Spleen (tissue), 11 donors: ENCODE measurements at regions not wholly inside any gene's neighbourhood (a gene's known extent, or its start where the extent isn't known, plus 50 kb on each side); places are given as distances from the start of the nearest gene placed in this dataset.

Experiments
- DNase-seq: peaks from one replicate; pipeline ENCODE4 v3.0.0-alpha.2; 2020
- H3K27ac ChIP-seq, 8 donors: fragments of 200-600 bp; sonication (generic) in 7 of 8; 1 replicate in 4 of 8; 2 replicates in 4 of 8; pipeline versions ENCODE4 v1.5.0 to v1.8.0; 2016 to 2021; ENCODE audit warnings: inconsistent platforms in 4 of 8, mild to moderate bottlenecking in 4 of 8, moderate library complexity in 1 of 8
- H3K27me3 ChIP-seq, 7 donors: fragments of 200-600 bp; sonication (generic) in 6 of 7; replicated peaks in 1 of 7; 1 replicate in 4 of 7; 2 replicates in 3 of 7; pipeline versions ENCODE4 v1.5.0 to v1.8.0; 2016 to 2021; ENCODE audit warnings: inconsistent platforms in 3 of 7, mild to moderate bottlenecking in 1 of 7
- H3K36me3 ChIP-seq, 6 donors: fragments of 200-600 bp; sonication (generic) in 5 of 6; 1 replicate in 4 of 6; 2 replicates in 2 of 6; pipeline versions ENCODE4 v1.5.0 to v1.8.0; 2016 to 2021; ENCODE audit warnings: inconsistent platforms in 2 of 6
- H3K4me1 ChIP-seq, 6 donors: fragments of 200-600 bp; sonication (generic) in 5 of 6; 1 replicate in 3 of 6; 2 replicates in 3 of 6; pipeline versions ENCODE4 v1.5.0 to v1.8.0; 2016 to 2021; ENCODE audit warnings: inconsistent platforms in 3 of 6
- H3K4me3 ChIP-seq, 8 donors: fragments of 200-600 bp; sonication (generic) in 7 of 8; 1 replicate in 4 of 8; 2 replicates in 4 of 8; pipeline versions ENCODE4 v1.5.0 to v1.8.0; 2016 to 2021; ENCODE audit warnings: inconsistent platforms in 4 of 8, mild to moderate bottlenecking in 4 of 8, moderate library complexity in 2 of 8
- H3K9me3 ChIP-seq, 8 donors: fragments of 200-600 bp; sonication (generic) in 7 of 8; 1 replicate in 4 of 8; 2 replicates in 4 of 8; pipeline versions ENCODE4 v1.5.0 to v1.8.0; 2016 to 2021; ENCODE audit warnings: inconsistent platforms in 4 of 8
- CTCF ChIP-seq, 11 experiments: fragments of 200-600 bp in 7 of 11; fragments of 450-650 bp in 4 of 11; sonication (generic) in 4 of 11; IDR thresholded peaks in 8 of 11; conservative IDR thresholded peaks in 3 of 11; 1 replicate in 7 of 11; 2 replicates in 4 of 11; pipeline versions ENCODE4 v1.4.0 to v1.8.0; 2016 to 2021; ENCODE audit warnings: antibody characterized with exemption in 11 of 11, inconsistent platforms in 4 of 11, mild to moderate bottlenecking in 1 of 11
- POLR2A ChIP-seq, 3 donors: fragments of 450-650 bp; IDR thresholded peaks; one replicate each; pipeline ENCODE4 v1.5.1; 2017; ENCODE audit warnings: antibody characterized with exemption in 3 of 3, mild to moderate bottlenecking in 1 of 3
- POLR2AphosphoS5 ChIP-seq, 3 donors: sonication (generic); formaldehyde crosslinking; IDR thresholded peaks; one replicate each; pipeline ENCODE4 v1.5.1; 2017; ENCODE audit warnings: antibody characterized with exemption in 3 of 3
- WGBS, 5 donors: extraction: QIAGEN DNeasy Blood & Tissue Kit in 3 of 5; methylation state at CpG; one replicate each; pipeline versions ENCODE4 v1.1.5 to v1.1.7; 2013 to 2018; 5-methylcytosine and 5-hydroxymethylcytosine counted together
- intact Hi-C: fragments of 100-400 bp; cut with DNase I; formaldehyde crosslinking; loops from one replicate; pipeline ENCODE4 v1.15.0; 2023; ENCODE audit warnings: low total_unique reads
- donor health status: healthy with polysubstance abuse.
- donor health status: DM: no; HTN: no; CAD: no; lungs with moderate emphysema.
- donor health status: DM: no; HTN: no; CAD: no.
- donor health status: Bipolar disorder and iron deficiency.
- donor health status: healthy.
- donor health status: DM: no; HTN: no; CAD: no.
- donor health status: DM: yes; HTN: yes; CAD: no.

- intact Hi-C loops = loop anchor here (5.0 kb wide), 1 partner anchor 133 kb away; no protein-coding TSS in a partner anchor
- Histone ChIP-seq H3K9me3 (peaks cover 0 to 8% (median 0%) of the 10 kb centered on the region in 8 donors), H3K36me3 (no peaks in the 10 kb centered on the region), H3K27ac (no peak overlapping the region), H3K4me1 (peaks cover 0 to 7% (median 0%) of the 10 kb centered on the region in 6 donors), H3K4me3 (no peak overlapping the region), H3K27me3 (peaks cover 0 to 9% (median 0%) of the 10 kb centered on the region in 7 donors)
- 79 to 91% (median 87%) methylated on average over 5 of the region's 5 CpGs for WGBS, 5 donors
- DNase-seq = no peak
- TF ChIP-seq POLR2A (IDR thresholded peaks at IDR 0.05) (no peak), POLR2AphosphoS5 (IDR thresholded peaks at IDR 0.05) (no peak), CTCF (IDR thresholded peaks at IDR 0.05 in 8 of 11, conservative IDR thresholded peaks at IDR 0.05 in 3 of 11) (no peak)
Measured at GRCh38 chr9:87810008-87810407, 72.7 kb upstream of the SPATA31E1 start.

GRCh38 chr9:87810679-87811178 lies 71.9 kb upstream of the SPATA31E1 start:
- no peak overlapping the region for H3K4me3 ChIP-seq
- peaks cover 0 to 9% (median 0%) of the 10 kb centered on the region in 7 donors for H3K27me3 ChIP-seq
- H3K27ac ChIP-seq = no peak overlapping the region
- no peaks in the 10 kb centered on the region for H3K36me3 ChIP-seq
- intact Hi-C loops = loop anchor here (5.0 kb wide), 1 partner anchor 133 kb away; no protein-coding TSS in a partner anchor
- TF ChIP-seq CTCF (IDR thresholded peaks at IDR 0.05 in 8 of 11, conservative IDR thresholded peaks at IDR 0.05 in 3 of 11) = no peak
- TF ChIP-seq POLR2A (IDR thresholded peaks at IDR 0.05) = no peak
- no peak for TF ChIP-seq POLR2AphosphoS5 (IDR thresholded peaks at IDR 0.05)
- H3K9me3 ChIP-seq = peaks cover 0 to 8% (median 0%) of the 10 kb centered on the region in 8 donors
- DNase-seq = no peak
- peaks cover 0 to 7% (median 0%) of the 10 kb centered on the region in 6 donors for H3K4me1 ChIP-seq
- 71 to 89% (median 80%) methylated on average over 5 of the region's 5 CpGs for WGBS, 5 donors

DNA sequence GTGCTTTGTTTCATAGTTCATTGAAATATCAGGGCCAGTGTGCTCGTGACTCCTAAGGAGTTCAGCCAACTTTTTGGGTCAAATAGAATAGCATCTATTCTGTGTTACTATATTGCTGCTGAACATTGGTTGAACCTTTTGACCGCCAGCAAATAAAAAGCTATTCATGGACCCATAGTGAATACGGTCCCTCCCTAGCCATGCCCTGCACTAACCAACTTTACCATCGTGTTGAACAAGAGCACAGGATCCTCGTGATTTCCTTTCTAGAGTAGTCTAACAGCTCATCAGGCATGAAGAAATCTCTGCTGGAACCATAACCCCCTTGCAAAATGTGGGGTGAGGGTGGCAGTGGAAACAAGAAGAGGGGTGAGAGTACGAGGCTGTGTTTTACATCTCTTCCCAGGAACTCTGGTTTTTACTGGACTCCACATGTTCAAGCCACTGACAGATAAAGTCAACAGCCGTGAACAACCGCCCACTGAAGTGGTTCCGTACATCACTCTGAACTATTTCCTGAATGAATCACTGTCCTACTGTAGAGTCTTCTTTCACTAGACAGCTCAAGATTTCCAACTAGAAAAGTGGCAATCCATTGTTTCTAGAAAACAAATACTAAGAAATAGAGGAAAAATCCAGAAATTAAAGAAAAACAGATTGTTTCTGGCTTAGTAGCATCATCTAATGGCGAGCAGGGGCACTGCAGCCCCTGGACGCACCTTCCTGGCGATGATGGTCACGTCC lies 70.1 kb upstream of the SPATA31E1 start:
- no peaks in the 10 kb centered on the region for H3K36me3 ChIP-seq
- H3K9me3 ChIP-seq = peaks cover 0 to 8% (median 0%) of the 10 kb centered on the region in 8 donors
- no peak for TF ChIP-seq POLR2AphosphoS5 (IDR thresholded peaks at IDR 0.05)
- peak; percentile 31 to 78 (median 68) for TF ChIP-seq CTCF (IDR thresholded peaks at IDR 0.05 in 8 of 11, conservative IDR thresholded peaks at IDR 0.05 in 3 of 11)
- peaks cover 0 to 5% (median 0%) of the 10 kb centered on the region in 7 donors for H3K27me3 ChIP-seq
- H3K27ac ChIP-seq = no peak overlapping the region
- DNase-seq = no peak
- WGBS, 5 donors = 28 to 41% (median 34%) methylated on average over 13 of the region's 13 CpGs
- intact Hi-C loops = loop anchor here (5.0 kb wide), 1 partner anchor 135 kb away; no protein-coding TSS in a partner anchor
- H3K4me3 ChIP-seq = no peak overlapping the region
- H3K4me1 ChIP-seq = peaks cover 0 to 7% (median 0%) of the 10 kb centered on the region in 6 donors

- DNase-seq = no peak
- WGBS, 5 donors = 61 to 70% (median 62%) methylated on average over 7 of the region's 7 CpGs
- Histone ChIP-seq H3K4me3 (no peak overlapping the region), H3K4me1 (peaks cover 0 to 7% (median 0%) of the 10 kb centered on the region in 6 donors), H3K27ac (no peak overlapping the region), H3K36me3 (no peaks in the 10 kb centered on the region), H3K9me3 (peaks cover 0 to 4% (median 0%) of the 10 kb centered on the region in 8 donors), H3K27me3 (peaks cover 0 to 5% (median 0%) of the 10 kb centered on the region in 7 donors)
- intact Hi-C loops = loop anchor here (5.0 kb wide), 1 partner anchor 136 kb away; no protein-coding TSS in a partner anchor
- TF ChIP-seq CTCF (IDR thresholded peaks at IDR 0.05 in 8 of 11, conservative IDR thresholded peaks at IDR 0.05 in 3 of 11) (peak in 1 of 11 experiments; percentile 5), POLR2AphosphoS5 (IDR thresholded peaks at IDR 0.05) (no peak)
Measured at GRCh38 chr9:87813119-87813463, 69.6 kb upstream of the SPATA31E1 start.
